MM.1S (cell line): ENCODE measurements at regions not wholly inside any gene's neighbourhood (a gene's known extent, or its start where the extent isn't known, plus 50 kb on each side); places are given as distances from the start of the nearest gene placed in this dataset.

Experiments
- CTCF ChIP-seq: fragments of 300-600 bp; sonication (generic); IDR thresholded peaks from 2 replicates; pipeline ENCODE4 v1.5.1; 2016; ENCODE audit warnings: antibody characterized with exemption, low read length, mixed read lengths
- EZH2 ChIP-seq: fragments of 300-600 bp; sonication (generic); optimal IDR thresholded peaks from 2 replicates; pipeline ENCODE3; 2017; ENCODE audit warnings: low read depth, mild to moderate bottlenecking, antibody characterized with exemption, low read length, mixed read lengths

GRCh38 chr4:187665086-187665485, 330.5 kb upstream of the ZFP42 start:
- TF ChIP-seq CTCF = no peak
- no peak for TF ChIP-seq EZH2
